HG02610 (cell line): ENCODE measurements at regions not wholly inside any gene's neighbourhood (a gene's known extent, or its start where the extent isn't known, plus 50 kb on each side); places are given as distances from the start of the nearest gene placed in this dataset.

Experiments
- ATAC-seq: cut with Tn5 transposase; IDR thresholded peaks from one replicate; pipeline ENCODE4 v1.9.1; 2021; ENCODE audit warnings: mild to moderate bottlenecking, moderate library complexity; ENCODE audit not compliant: unreplicated experiment

DNA sequence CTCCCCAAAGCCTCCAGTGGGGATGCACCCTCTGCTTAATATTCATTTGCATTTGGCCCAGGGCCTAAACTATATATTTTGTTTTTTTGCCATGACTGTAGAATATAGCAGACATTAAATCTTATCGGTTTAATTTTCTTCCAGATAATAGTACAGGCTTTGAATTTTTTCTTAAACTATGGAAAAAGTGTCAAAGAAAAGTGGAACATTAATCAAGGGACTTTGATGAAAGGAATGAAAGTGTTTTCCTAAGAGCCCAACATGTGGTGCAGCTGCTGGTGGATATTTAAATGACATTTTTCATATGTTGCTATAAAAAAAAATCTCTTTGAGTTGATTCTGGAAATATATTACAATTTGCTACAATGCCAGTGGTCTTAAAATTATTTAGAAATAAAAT is 346.8 kb downstream of the CYP26B1 start:
- ATAC-seq = no peak

DNA sequence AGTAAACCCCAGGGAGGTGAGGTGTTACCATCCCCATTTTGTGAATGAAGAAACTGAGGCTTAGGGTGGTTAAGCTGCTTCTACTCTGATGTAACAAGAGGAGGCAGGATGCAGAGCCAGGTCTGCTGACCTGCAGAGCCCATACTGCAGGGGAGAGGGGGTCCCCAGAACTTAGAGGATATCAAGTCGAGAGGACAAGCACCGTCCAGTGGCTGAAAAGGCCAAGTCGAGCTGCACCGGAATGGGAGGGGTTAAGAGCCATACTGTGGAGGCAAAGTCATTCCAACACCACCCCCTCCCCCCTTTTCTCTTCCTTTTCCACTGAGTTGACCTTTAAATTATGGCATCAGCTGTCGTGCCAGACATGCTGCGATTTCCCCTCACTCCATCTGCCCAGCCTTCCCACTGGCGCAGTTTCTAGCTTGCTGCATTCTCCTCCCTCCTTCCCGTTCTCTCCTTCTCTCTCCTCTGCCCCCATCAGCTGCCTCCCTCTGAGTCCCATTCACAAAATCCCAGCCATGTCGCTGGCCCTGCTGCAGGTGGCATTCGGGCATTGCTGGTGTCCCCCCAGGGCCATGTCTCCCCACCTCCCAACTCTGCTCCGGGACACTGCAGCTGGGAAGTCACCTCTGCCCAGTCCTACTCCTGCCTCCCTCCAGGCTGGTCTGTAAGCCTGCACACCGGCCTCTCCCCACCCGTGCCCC is 346.9 kb downstream of the DYSF start:
- ATAC-seq = no peak

DNA sequence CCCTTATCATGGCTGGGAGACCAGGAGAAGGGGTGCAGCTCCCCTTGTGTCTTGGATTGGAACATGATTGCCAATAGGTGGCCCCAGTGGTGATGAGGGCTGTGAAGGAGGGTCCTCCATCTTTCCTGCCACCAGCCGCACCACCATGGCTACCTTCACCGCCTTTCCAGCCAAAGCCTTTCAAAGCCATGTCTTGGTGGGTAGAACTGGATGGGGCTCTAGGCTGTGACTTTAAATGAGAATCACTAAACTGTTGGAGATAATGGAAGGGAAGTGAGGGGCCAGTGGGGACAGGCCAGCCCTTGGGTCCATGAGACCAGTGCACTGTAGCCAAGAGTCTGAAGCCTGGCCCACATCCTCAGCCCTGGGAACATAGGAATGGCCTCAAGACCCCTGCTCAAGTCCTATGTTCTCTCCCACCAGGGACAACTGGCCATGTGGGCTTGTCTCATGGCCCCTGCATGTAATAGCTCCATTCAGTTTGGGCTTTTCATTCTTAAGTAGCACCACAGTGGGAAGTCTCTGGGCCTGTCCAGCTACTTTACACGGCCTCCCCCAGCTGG is 345.7 kb downstream of the DYSF start:
- ATAC-seq = no peak

DNA sequence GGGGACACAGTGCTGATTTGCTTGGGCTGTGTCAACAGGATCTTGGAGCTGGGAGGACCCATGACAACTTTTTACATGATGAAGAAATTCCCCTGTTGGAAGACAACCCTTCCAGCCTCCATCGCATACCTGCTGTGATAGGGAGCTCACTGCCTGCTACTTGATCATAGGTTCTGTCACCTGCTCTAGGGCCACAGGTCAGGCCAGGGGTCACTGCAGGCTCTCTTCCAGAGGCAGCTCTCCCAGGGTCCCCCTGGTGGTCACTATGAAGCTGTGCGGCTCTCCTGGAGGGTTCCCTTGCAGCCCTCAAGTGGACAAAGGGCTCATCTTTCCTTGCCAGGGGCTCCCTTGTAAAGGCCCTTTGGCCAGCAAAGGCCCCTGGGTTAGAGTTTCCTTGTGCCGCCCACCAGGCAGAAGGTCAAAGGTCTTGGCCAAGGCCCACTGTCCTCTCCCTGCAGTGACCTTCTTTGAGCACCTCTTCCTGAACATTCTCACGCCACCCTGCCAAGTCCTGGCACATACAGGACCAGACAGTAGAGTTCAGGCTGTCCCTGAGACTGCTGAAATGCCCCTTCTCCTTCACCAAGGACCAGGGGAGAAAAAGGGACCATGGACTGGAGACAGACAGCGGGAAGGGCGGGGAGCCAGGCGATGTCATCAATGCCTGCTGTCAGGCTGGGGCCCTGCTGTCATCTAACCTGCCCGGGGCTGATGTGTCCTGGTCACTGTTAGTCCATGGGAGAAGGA is 345.1 kb downstream of the DYSF start:
- no peak for ATAC-seq

DNA sequence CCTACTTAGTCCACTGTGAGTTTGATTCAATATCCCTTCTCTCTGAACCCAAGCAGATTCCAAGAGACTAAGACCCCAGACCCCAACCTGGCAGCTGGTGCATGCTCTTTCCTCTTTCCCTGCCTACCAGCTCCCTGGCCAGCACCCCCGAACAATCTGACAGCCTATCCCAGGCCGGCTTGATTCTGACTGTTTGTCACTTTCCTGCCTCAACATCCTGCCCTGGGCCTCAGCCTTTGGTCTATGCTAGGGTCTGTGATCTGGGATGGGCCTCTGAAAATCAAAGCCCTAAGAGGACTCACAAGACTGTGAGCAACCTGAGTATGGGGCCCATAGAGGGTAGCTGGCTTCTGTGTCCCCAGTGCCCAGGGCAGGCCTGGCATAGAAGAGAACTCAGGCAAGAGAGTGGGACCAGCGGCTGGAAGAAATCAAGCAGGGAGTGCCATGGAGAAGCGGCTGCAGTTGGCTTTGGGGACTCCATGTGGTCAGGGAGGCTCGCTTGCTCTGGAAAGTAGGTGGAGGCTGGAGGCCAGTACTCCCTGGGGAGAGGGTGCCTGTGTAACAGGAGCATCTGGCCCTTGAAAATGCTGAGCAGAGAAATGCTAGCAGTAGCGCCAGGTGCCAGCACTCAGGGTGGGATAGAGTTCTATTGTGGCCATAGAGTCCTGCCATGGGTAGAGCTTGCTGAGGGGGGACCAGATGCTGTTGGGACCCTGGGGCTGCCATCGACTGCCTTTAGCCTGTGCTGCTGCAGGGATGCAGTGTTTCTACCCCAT is 343.9 kb downstream of the DYSF start:
- no peak for ATAC-seq

DNA sequence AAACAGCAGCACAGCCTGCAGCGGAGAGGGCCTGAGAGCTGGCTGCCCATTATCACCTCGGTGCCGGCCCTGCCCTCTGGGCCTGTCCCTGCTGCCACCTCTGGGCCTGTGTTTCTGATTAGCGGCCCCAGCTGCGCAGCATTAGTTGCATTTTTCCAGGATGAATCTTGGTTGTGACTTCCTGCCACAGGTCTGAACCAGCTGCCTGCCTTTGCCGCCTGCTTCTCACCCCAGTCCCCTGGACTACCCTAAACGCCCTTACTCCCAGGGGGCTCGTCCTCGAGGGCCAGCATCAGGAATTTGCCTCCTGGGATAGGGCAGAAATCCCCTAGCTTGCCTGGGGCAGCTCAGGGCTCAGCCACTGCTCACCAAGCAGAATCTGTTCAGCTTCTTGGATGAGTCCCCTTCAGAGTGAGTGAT is 342.8 kb downstream of the DYSF start:
- no peak for ATAC-seq

DNA sequence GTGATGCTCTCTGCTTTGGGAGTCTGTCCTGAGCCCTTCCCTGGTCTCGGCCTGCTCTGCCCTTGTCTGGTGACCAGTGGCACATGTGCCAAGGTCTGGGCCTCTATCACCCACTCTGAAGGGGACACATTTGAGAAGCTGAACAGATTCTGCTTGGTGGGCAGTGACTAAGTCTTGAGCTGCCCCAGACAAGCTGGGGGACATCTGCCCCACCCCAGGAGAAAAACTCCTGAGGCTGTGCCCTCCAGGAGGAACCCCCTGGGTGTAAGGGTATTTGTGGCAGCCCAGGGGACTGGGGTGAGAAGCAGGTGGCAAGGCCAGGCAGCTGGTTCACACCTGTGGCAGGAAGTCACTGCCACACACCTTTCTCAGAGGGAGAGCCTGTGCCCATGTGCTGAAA is 342.1 kb downstream of the DYSF start:
- no peak for ATAC-seq

DNA sequence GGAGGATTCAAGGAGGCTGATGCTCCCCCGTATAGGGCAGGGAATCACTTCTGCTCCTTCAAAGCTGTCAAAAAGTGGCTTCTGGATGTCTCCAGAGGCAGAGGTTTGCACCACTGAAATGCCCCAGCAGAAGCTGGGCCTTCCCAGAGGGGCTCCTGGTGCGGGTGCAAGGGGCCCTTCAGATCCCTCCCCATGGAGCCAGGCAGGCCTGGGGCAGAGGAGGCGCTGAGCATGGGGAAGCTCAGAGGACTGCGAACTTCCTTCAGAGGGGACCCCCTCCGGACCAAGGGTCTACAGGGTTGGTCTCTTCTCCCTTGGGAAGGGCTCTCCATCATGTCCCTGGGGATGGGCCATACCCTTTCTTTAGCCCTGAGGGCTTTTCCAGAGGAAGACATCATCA is 341.2 kb downstream of the DYSF start:
- ATAC-seq = no peak

DNA sequence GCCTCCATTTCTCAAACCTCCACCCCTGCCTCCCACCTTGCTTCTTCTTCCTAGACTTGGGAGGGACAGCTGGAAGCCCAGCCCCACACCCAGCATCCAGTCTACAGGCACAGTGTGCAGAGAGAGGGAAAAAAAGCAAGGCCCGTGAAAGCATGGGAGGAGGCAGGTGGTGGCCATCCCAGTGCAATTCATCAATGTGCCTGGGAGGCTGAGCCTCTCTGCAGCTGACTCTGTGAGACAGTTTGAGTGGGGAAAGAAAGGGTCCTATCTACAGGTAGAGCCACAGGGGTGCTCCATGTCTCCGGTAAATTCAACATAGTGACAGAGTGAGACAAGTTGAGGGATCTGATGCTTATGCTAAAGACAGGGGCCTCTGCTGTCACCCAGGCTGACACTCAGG is 340.6 kb downstream of the DYSF start:
- no peak for ATAC-seq

DNA sequence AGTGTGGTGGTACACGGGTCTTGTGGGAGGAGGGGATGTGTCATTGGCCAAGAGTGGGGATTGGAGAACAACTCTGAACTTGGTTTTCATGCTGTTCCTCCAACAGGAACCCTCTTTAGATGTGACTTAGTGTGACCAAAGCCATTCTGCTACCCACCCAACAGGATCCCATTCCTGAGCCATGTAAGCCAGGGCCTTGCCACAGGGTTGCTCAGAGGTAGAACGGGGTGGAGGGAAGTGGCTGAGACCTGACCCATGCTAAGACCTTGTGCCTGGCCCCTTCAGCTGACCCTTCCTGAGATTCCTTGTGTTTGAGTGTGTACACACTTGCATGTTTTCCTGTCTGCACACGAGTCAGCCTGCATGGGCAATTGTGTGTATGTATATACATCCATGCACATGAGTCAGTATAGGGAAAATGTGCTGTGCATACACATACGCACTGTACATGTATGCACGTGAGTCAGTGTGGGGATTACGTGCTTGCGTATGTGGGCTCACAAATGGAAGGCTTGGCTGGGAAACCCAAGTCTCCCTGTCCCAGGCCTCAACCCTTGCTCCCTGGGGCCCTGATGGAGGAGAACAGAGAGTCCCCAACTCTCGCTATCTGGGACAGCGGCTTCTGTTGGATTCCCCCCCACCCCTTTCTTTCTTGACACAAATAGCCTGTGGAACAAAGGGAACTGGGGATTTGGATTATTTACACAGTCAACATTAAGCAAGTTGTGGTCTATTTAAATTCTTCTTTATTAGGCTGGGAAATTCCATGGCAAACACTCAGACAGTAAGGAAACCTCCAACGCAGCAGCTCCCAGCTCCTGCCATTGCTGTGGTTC is 339.8 kb downstream of the DYSF start:
- ATAC-seq = no peak

DNA sequence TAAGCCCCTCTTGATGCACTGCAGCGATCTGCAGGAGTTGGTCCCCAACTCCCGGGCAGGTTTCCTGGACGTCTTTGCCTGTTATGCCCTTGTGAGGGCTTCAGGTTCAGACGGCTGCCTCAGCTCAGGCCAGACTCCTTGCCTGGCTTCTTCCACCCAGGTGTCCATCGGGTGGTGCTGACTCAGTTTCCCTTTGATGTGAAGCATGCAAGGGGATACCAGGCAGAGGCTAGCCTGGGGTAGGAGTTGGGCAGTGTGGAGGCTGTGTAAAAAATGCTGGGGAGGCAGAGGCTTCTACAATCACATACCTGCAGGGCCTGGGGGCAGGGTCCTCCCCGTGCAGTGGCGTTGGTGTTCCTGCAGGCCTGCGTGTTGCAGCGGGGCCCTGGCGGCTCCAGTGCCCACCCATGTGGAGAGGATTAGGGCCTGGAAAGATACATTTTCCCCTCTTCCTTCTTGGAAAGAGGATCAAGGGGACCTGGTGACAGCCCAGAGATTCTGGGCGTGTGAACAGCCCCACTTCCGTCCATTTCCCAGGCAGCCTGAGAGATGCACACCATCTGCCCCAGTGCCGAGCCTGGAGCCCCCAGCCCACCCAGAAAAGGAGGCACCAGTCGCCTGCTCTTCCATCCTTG is 338.3 kb downstream of the DYSF start:
- ATAC-seq = no peak

DNA sequence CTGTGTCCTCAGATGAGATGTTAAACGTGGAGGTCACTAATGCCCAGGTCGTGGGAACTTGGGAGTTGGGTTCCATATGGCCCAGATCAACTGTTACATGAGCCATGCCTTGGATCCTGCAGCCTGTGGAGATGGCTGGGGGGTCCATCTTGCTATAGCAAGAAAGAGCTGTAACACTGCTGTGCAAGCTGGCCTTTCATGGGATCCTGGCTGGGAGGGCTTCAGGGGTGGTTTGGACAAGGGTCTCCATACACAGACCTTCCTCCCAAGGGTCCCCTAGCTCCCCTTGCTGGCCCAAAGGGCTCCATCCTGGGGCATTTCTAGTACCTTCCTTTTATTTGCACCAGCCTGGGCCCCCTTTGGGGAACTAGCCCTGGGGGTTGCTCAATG is 337.7 kb downstream of the DYSF start:
- ATAC-seq = no peak

DNA sequence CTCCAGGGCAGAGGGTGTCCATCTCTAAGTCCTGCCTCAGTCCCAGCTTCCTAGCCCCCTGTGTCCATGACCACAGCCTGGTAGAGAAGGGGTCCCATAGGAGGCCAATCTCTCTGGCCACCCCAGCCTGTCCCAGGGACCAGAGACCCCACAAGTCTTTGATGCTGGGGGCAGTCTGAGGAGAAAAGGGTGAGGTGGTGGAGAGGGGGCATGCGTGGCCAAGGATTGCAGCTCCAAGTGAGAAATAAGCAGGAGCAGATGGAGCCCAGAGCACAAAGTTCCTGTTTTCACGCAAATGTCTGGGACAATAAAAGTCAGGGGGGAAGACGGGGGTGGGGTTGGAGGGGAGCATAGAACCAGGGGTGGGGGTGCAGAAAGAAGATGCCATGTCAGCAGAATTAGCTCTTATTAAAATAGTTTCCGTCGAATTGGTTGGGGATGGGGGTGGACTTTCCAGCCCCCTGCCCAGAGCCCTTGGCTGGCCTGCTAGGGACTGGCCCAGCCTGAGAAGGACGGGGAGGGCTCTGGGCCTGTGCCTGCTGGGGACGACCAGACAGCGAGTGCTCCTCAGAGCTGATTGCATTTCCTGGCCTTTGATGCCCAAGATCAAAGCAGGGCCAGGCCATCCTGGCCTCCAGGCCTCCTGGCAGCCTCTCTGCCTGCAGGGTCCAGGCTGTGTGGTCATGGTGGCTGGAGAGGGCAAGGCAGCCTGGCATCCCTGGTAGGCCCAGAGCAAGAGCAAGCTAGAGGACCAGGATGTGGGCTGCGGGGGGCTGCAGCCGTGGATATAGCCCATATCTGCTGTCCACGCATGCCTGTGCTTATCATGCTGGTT is 337.1 kb downstream of the DYSF start:
- ATAC-seq = no peak

DNA sequence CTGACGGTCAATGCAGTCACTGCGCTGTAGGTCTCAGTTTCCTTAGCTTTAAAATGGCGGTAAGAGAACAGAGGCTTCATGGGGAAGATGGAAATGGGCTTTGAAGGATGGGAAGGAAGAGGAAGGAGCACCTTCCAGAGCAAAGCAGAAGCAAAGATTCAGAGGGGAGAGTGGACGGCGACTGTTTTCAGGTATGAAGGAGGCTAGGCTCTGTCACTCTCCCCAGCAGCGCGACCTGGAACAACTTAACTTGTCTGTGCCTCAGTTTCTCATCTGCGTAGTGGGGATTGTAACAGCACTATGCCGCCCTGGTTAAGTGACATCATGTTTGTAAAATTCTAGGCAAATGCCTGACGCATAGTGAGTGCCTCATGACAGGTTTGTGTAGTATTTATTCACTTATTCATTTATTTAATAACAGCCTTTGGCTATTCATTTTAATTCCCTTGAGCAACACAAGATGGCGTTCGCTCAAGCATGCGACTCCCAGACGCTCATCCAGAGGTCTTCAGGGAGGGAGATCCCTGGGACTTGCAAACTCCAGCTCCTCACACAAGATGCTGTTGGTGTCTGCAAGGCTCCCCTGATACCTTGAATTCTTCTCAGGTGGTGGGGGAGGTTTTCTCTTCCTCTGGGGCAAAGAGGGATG is 336.3 kb downstream of the DYSF start:
- ATAC-seq = no peak

DNA sequence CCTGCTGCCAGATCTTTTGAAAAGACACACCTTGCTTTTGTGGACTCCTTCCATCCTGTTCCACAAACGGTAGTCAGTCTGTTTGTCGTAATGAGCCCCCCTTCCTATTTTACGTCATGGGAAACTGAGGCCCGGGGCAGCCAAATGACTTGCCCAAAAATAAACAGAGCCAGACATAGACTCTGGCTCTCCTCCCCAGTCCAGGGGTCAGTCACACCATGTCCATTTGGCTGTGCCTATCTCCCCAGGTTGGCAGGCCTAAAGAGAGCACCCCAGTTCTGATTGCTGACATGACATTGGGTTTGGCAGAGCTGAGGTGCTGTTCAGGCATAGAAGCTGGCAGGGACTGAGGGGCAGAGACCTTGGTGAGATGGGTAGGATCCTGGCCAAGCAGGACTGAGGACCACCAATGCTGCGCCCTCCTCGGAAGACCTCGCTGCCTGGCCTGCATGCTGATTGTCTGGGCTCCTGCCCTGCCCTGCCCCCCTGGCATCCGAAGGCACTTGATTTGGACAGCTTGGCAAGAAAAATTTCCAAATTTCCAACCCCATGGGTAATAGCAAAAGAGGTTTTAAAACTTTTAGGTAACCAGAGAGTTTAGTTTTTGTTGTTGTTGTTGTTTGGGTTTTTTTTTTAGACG is 335.4 kb downstream of the DYSF start:
- ATAC-seq = no peak

DNA sequence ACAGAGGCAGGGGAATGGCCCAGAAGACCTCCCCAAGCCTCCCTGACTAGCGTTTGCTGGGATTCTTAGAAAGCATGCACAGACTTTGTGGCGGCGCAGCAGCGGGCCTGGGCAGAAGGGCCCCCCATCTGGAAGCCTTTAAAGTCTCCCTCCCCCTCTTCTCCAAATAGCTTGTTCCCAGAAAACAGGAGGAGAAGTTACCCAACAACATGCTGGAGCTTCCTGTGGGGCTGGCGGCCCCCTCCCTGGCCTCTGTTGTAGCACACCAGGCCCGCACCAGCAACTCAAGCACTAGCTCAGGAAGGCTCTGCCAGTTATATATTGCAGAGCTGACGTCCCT is 334.8 kb downstream of the DYSF start:
- no peak for ATAC-seq

DNA sequence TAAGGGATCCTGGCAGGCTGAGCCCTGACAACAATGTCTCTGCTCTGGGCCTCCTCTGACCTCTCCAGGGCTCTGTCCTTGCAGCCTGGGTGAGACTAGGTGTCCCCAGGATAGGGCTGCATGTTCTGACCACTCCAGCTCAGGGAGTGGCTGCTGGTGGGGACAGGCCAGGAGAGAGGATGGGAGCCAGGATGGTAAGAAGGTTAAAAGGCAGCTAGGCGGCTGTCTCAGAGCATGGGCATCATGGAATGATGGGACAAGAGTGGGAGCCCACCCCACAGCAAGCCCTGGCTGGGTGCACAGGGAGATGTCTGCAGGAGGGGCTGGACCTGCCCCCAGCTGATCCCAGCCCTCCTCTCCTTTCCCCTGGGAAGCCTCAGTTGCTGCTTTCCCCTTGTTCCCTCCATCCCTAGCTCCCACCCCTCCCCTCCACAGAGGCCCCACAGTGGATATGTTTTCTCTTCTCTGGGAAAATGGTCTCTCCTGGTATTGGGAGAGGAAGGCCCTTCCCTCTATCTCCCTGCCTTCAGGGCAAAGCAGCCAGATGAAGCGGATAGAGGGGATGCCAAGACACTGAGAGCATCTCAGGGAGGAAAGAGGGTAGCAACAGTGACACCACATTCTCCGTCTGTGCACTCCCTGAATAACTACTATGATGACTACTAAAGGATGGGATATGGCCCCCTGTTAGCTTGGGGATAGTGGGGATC is 334.3 kb downstream of the DYSF start:
- ATAC-seq = no peak

DNA sequence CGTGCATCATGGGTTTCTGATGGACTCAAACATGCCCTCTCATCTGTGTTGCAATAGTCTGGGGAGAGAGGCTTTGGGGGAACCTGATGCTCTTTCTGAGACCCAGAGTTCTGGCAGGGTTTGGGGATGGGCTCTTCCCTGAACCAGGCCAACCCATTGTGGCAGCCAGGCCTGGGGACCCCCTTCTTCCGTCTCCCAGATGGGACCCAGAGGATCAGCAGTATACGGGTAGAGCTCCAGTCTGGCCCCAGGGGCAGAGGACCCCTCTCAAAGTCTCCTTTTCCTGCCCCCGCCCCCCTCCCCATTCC is 333.7 kb downstream of the DYSF start:
- ATAC-seq = no peak
